ENCODE measurements at regions not wholly inside any gene's neighbourhood (a gene's known extent, or its start where the extent isn't known, plus 50 kb on each side); places are given as distances from the start of the nearest gene placed in this dataset.

DNA sequence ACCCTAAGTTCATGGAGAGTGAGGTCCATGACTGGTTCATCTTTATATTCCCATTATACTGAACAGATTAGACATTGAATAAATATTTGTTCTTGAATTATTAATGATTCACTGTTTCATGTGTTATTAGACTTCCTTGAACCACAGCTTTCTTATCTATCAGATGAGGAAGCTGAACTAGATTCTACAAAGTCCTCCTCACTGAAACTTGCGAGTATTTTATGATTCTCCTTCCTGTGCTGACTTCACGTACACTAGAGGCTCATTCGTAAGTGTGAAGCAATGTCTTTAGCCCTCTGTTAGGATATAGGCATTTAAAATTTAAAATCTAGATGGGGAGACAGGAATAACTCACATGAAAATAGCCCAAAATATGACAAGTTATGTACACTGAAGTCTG lies 95.6 kb upstream of the IRF2BP2 start:
- TF ChIP-seq POLR2A (IDR thresholded peaks at IDR 0.05; ENCODE audit: low read depth, low read length) = no peak
- no peak for TF ChIP-seq POLR2AphosphoS5 (IDR thresholded peaks at IDR 0.05; ENCODE audit: low read depth, low read length)
- TF ChIP-seq TAF1 (IDR thresholded peaks at IDR 0.05; ENCODE audit: low read depth, low read length) = no peak
- TF ChIP-seq SPI1 (IDR thresholded peaks at IDR 0.05; ENCODE audit: low read depth, low read length) = no peak
- no peak for TF ChIP-seq POU2F2 (IDR thresholded peaks at IDR 0.05; ENCODE audit: low read depth, low read length)
